H9 (cell line): ENCODE measurements at regions not wholly inside any gene's neighbourhood (a gene's known extent, or its start where the extent isn't known, plus 50 kb on each side); places are given as distances from the start of the nearest gene placed in this dataset.

Experiments
- DNase-seq: peaks from one replicate; pipeline ENCODE4 v3.0.0-alpha.2; 2017
- H2AFZ ChIP-seq: one replicate; pipeline ENCODE4 v1.6.1; 2013; ENCODE audit warnings: mild to moderate bottlenecking, low read length, control low read depth, moderate library complexity
- H2AK5ac ChIP-seq: 2 replicates; pipeline ENCODE4 v1.6.1; 2013; ENCODE audit warnings: low read length, control low read depth, mixed read lengths; ENCODE audit not compliant: insufficient read length
- H2BK120ac ChIP-seq: one replicate; pipeline ENCODE4 v1.6.1; 2013; ENCODE audit warnings: low read depth, mild to moderate bottlenecking, low read length, control low read depth, inconsistent platforms; ENCODE audit not compliant: poor library complexity, severe bottlenecking
- H2BK12ac ChIP-seq: 2 replicates; pipeline ENCODE4 v1.6.1; 2013; ENCODE audit warnings: low read length, control low read depth, mixed read lengths, low read depth; ENCODE audit not compliant: insufficient read length
- H2BK15ac ChIP-seq: 2 replicates; pipeline ENCODE4 v1.6.1; 2013; ENCODE audit warnings: low read depth, low read length, control low read depth
- H2BK20ac ChIP-seq: one replicate; pipeline ENCODE4 v1.6.1; 2013; ENCODE audit warnings: low read depth, mild to moderate bottlenecking, low read length, control low read depth, inconsistent platforms; ENCODE audit not compliant: poor library complexity, severe bottlenecking
- H2BK5ac ChIP-seq: 2 replicates; pipeline ENCODE4 v1.6.1; 2013; ENCODE audit warnings: low read length, control low read depth, mixed read lengths; ENCODE audit not compliant: insufficient read length
- H3K14ac ChIP-seq: 2 replicates; pipeline ENCODE4 v1.6.1; 2013; ENCODE audit warnings: low read length, control low read depth; ENCODE audit not compliant: insufficient read depth
- H3K18ac ChIP-seq: 2 replicates; pipeline ENCODE4 v1.6.1; 2013; ENCODE audit warnings: low read depth, mild to moderate bottlenecking, mixed read lengths, low read length, control low read depth; ENCODE audit not compliant: insufficient read length
- H3K23ac ChIP-seq: 2 replicates; pipeline ENCODE4 v1.6.1; 2013; ENCODE audit warnings: low read length, control low read depth, mixed read lengths, low read depth; ENCODE audit not compliant: insufficient read length
- H3K23me2 ChIP-seq: 2 replicates; pipeline ENCODE4 v1.6.1; 2013; ENCODE audit warnings: low read depth, mild to moderate bottlenecking, mixed read lengths, low read length, control low read depth; ENCODE audit not compliant: insufficient read length, poor library complexity, severe bottlenecking
- H3K27ac ChIP-seq: 2 replicates; pipeline ENCODE4 v1.5.1; 2013; ENCODE audit warnings: low read length, control low read depth, mixed read lengths, low read depth; ENCODE audit not compliant: insufficient read length
- H3K27me3 ChIP-seq: 2 replicates; pipeline ENCODE4 v1.6.1; 2013; ENCODE audit warnings: low read length, control low read depth, inconsistent platforms; ENCODE audit not compliant: insufficient read depth
- H3K4ac ChIP-seq: 2 replicates; pipeline ENCODE4 v1.6.1; 2013; ENCODE audit warnings: low read depth, mild to moderate bottlenecking, control low read depth, inconsistent platforms, low read length, moderate library complexity
- H3K4me1 ChIP-seq: 2 replicates; pipeline ENCODE4 v1.6.1; 2013; ENCODE audit warnings: low read length, control low read depth, inconsistent platforms; ENCODE audit not compliant: insufficient read depth
- H3K4me2 ChIP-seq: 2 replicates; pipeline ENCODE4 v1.6.1; 2013; ENCODE audit warnings: low read length, control low read depth, mixed read lengths; ENCODE audit not compliant: insufficient read length, insufficient read depth
- H3K56ac ChIP-seq: 2 replicates; pipeline ENCODE4 v1.6.1; 2013; ENCODE audit warnings: low read depth, mild to moderate bottlenecking, mixed read lengths, low read length, control low read depth; ENCODE audit not compliant: insufficient read length
- H3K79me1 ChIP-seq: 2 replicates; pipeline ENCODE4 v1.6.1; 2013; ENCODE audit warnings: low read depth, mild to moderate bottlenecking, moderate library complexity, low read length, control low read depth, inconsistent platforms; ENCODE audit not compliant: insufficient read depth, poor library complexity, severe bottlenecking
- H3K79me2 ChIP-seq: 2 replicates; pipeline ENCODE4 v1.6.1; 2013; ENCODE audit warnings: low read length, control low read depth, inconsistent platforms; ENCODE audit not compliant: insufficient read depth
- H3K9ac ChIP-seq: 2 replicates; pipeline ENCODE4 v1.6.1; 2013; ENCODE audit warnings: low read length, control low read depth, mixed read lengths; ENCODE audit not compliant: insufficient read length; ENCODE audit errors: extremely low read depth
- H3K9me3 ChIP-seq: one replicate; pipeline ENCODE4 v1.6.1; 2013; ENCODE audit warnings: low read depth, low read length, inconsistent platforms; ENCODE audit not compliant: control insufficient read depth
- H3T11ph ChIP-seq: one replicate; pipeline ENCODE4 v1.6.1; 2013; ENCODE audit warnings: mild to moderate bottlenecking, low read length, control low read depth, inconsistent platforms
- H4K20me1 ChIP-seq: one replicate; pipeline ENCODE4 v1.6.1; 2013; ENCODE audit not compliant: control insufficient read depth, insufficient read length, insufficient read depth
- H4K5ac ChIP-seq: 2 replicates; pipeline ENCODE4 v1.6.1; 2013; ENCODE audit warnings: low read depth, mild to moderate bottlenecking, mixed read lengths, low read length, control low read depth; ENCODE audit not compliant: insufficient read length
- H4K8ac ChIP-seq: replicated peaks from 2 replicates; pipeline ENCODE4 v1.6.1; 2013; ENCODE audit warnings: low read length, control low read depth, mixed read lengths, low read depth; ENCODE audit not compliant: insufficient read length
- H4K91ac ChIP-seq: 2 replicates; pipeline ENCODE4 v1.6.1; 2013; ENCODE audit warnings: low read depth, mild to moderate bottlenecking, moderate library complexity, mixed read lengths, low read length, control low read depth; ENCODE audit not compliant: insufficient read length
- H3K27ac Mint-ChIP-seq, 3 experiments: 2 replicates in 2 of 3; 3 replicates in 1 of 3; pipeline ENCODE4 v1.8.0; 2020 to 2021; ENCODE audit warnings: mixed read lengths in 3 of 3, mild to moderate bottlenecking in 1 of 3, moderate library complexity in 1 of 3
- H3K27me3 Mint-ChIP-seq: 2 replicates; pipeline ENCODE4 v1.8.0; 2021; ENCODE audit warnings: low read depth, mild to moderate bottlenecking, moderate library complexity, mixed read lengths
- H3K36me3 Mint-ChIP-seq, 3 experiments: 2 replicates in 2 of 3; 3 replicates in 1 of 3; pipeline ENCODE4 v1.8.0; 2020 to 2021; ENCODE audit warnings: low read depth in 3 of 3, mixed read lengths in 3 of 3; ENCODE audit not compliant: insufficient read depth in 1 of 3
- H3K4me1 Mint-ChIP-seq, 2 experiments: 2 replicates each; pipeline ENCODE4 v1.8.0; 2020; ENCODE audit warnings: mixed read lengths in 2 of 2
- H3K4me3 Mint-ChIP-seq, 2 experiments: 2 replicates in 1 of 2; 3 replicates in 1 of 2; pipeline ENCODE4 v1.8.0; 2020 to 2021; ENCODE audit warnings: mild to moderate bottlenecking in 2 of 2, mixed read lengths in 2 of 2, moderate library complexity in 1 of 2
- H3K9me3 Mint-ChIP-seq, 2 experiments: 2 replicates in 1 of 2; 3 replicates in 1 of 2; pipeline ENCODE4 v1.8.0; 2020; ENCODE audit warnings: mild to moderate bottlenecking in 2 of 2, mixed read lengths in 2 of 2, moderate library complexity in 1 of 2
- CTCF ChIP-seq: fragments of 200-600 bp; sonication (generic); conservative IDR thresholded peaks from 3 replicates; pipeline ENCODE4 v1.8.0; 2021; ENCODE audit warnings: antibody characterized with exemption, mild to moderate bottlenecking
- WGBS: extraction: QIAGEN DNeasy Blood & Tissue Kit; methylation state at CpG from one replicate; pipeline ENCODE4 v1.1.7; 2013; ENCODE audit warnings: missing lambda C conversion rate, low lambda C conversion rate, mixed read lengths; ENCODE audit not compliant: insufficient read length; ENCODE audit errors: extremely low coverage; 5-methylcytosine and 5-hydroxymethylcytosine counted together

DNA sequence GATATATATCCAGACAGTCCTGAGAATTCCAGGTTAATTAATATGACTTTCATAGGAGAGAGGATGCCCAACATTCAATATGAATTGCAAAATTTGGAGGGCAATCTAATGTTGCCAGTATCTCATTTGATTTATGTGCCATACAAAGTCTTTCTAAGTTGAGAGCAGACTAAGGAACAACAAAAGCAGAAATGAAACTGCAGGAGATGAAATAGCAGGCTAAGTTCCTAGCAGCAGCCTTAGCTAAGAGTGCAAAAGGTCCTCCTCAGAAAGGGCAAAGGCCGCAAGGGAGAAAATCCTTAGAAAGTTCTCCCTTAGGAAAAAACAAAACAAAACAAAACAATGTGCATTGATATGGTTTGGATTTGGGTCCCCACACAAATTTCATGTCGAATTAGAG is 602.9 kb upstream of the HTR2C start:
- H2BK120ac ChIP-seq: no peak overlapping the region
- H3K4me3 Mint-ChIP-seq: no peak overlapping the region
- no peak for DNase-seq
- peaks cover 22% of the 10 kb centered on the region for H3K9me3 ChIP-seq
- peaks cover 3% of the 10 kb centered on the region; the same call in 1 of the 2 replicates for H3K27me3 ChIP-seq
- no peak overlapping the region for H3K27ac ChIP-seq
- no peak overlapping the region for H2AFZ ChIP-seq
- no peak overlapping the region for H2BK20ac ChIP-seq
- no peak overlapping the region for H3K18ac ChIP-seq
- H3K27me3 Mint-ChIP-seq: no peaks in the 10 kb centered on the region
- H2AK5ac ChIP-seq: no peak overlapping the region
- H4K5ac ChIP-seq: no peak overlapping the region
- H3K23me2 ChIP-seq: no peaks in the 10 kb centered on the region
- no peak overlapping the region for H2BK15ac ChIP-seq
- peaks cover 23 to 34% of the 10 kb centered on the region in 2 experiments for H3K9me3 Mint-ChIP-seq
- no peak overlapping the region for H3K23ac ChIP-seq
- peaks cover 44 to 47% of the 10 kb centered on the region in 2 experiments for H3K4me1 Mint-ChIP-seq
- peaks cover 2% of the 10 kb centered on the region; the same call in 1 of the 2 replicates for H3K79me2 ChIP-seq
- no CpG with 5 or more reads among the region's 2 CpGs for WGBS
- peaks cover 10% of the 10 kb centered on the region for H3K4me1 ChIP-seq
- H2BK5ac ChIP-seq: no peak overlapping the region
- no peak overlapping the region for H2BK12ac ChIP-seq
- peaks cover 3% of the 10 kb centered on the region for H3K79me1 ChIP-seq
- no peak overlapping the region for H3K4ac ChIP-seq
- H3K36me3 Mint-ChIP-seq: peaks cover 74 to 94% (median 91%) of the 10 kb centered on the region in 3 experiments
- no peak overlapping the region for H3K9ac ChIP-seq
- H4K91ac ChIP-seq: no peak overlapping the region
- H3T11ph ChIP-seq: no peak overlapping the region
- peaks cover 2% of the 10 kb centered on the region for H4K20me1 ChIP-seq
- peak overlapping the region in 1 of 3 experiments; percentile 57; a peak in 1 of 7 replicates for H3K27ac Mint-ChIP-seq
- H3K56ac ChIP-seq: no peak overlapping the region
- H3K14ac ChIP-seq: no peak overlapping the region
- no peak overlapping the region for H4K8ac ChIP-seq
- no peak overlapping the region for H3K4me2 ChIP-seq
- no peak for TF ChIP-seq CTCF
